Fibroblast of peridontal ligament (primary cell): ENCODE measurements at regions not wholly inside any gene's neighbourhood (a gene's known extent, or its start where the extent isn't known, plus 50 kb on each side); places are given as distances from the start of the nearest gene placed in this dataset.
"Not testable (repeated sequence)": the region's sequence is repeated elsewhere in the genome, so short reads cannot be mapped to it uniquely, and the experiment has no call there.

ENCODE experiments used
- DNase-seq: peaks from one replicate; pipeline ENCODE4 v3.0.0-alpha.2; 2010; ENCODE audit errors: extremely low read depth

DNA sequence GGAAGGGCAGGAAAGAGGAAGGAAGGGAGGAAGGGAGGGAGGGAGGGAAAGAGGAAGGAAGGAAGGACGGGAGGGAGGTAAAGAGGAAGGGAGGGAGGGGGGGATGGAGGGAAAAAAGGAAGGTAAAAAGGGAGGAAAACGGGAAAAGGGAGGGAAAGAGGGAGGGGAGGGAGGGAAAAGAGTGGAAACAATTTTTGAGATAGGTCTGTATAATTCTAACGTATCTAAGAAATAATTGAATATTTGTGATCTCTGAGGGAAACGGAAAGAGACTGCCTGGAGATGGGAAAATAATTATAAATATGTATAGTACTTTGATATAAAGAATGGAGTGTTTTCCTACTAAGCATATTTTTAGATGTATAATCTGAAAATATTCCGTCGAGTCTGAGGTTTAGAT is 158.2 kb upstream of the FOXK1 start:
- DNase-seq: no peak

DNA sequence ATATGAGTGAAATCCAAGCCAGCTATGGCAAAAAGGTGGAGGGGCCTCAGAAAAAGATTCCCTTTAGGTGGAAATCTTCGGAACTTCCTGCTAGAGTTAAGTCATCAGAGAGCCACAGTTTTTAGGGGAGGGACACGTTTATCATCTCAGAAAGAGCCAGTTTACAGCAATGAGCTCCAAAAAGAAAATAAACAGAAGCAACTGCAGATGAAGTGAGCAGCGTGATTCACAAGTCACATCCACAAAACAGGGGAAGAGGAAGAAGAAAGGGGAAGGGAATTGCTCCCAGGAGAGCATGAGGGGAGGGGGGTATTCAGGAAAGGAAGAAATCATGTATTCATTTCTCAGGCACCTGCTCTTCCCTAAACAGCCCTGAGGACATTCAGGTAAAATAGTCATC is 156.2 kb upstream of the FOXK1 start:
- DNase-seq: no peak

DNA sequence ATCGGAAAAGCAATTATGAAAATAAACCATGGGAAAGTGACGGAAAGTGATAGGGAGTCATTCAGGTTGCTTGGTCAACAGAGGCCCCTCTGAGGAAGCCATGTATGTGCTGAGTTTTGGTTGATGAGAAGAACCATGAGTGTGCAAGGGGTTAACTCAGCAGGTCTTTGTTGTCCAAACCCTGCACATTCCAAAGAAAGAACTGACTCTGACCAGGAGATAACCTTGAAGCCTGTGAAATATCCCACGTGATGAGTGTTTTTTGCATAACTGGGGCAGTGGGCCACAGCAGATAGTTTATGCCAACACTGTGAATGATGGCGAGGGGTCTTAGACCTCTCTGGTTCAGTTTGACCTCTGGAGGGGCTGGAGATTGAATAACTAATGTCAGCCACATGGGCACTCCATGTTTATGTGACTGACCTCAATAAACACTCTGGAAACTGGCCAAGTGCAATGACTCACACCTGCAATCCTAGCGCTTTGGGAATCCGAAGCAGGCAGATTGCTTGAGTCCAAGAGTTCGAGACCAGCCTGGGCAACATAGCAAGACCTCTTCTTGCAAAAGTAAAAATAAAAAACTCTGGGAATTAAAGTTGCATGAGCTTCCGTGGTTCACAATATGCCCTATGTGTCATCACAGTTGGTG is 154.0 kb upstream of the FOXK1 start:
- no peak for DNase-seq

DNA sequence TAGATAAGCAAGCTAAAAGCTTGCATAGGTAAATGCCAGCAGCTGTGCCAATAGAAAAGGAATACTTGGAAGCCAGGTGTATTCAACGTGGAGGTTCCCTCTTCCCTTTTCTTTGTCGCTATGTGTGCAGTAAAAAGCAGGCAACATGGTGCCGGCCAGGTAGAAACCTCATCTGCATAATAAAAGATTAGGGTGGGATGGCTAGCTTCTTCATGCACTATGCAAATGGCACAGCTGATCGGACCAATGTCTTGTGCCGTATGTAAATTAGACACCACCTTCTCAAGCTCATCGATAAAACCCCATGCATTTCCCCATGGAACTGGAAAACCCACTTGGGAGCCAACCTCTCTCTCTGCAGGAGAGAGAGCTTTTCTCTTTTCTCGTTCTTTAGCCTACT is 150.9 kb upstream of the FOXK1 start:
- no peak for DNase-seq

DNA sequence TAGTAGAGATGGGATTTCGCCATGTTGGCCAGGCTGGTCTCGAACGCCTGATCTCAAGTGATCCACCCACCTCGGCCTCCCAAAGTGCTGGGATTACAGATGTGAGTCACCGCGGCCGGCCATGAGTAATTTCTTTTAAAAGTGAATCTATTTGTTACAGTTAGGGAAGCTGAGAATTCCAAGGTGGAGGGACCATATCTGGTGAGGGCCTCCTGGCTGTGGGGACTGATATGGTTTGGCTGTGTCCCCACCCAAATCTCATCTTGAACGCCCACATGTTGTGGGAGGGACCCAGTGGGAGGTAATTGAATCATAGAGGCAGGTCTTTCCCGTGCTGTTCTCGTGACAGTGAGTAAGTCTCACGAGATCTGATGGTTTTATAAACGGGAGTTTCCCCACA is 148.8 kb upstream of the FOXK1 start:
- DNase-seq: not testable (repeated sequence)

DNA sequence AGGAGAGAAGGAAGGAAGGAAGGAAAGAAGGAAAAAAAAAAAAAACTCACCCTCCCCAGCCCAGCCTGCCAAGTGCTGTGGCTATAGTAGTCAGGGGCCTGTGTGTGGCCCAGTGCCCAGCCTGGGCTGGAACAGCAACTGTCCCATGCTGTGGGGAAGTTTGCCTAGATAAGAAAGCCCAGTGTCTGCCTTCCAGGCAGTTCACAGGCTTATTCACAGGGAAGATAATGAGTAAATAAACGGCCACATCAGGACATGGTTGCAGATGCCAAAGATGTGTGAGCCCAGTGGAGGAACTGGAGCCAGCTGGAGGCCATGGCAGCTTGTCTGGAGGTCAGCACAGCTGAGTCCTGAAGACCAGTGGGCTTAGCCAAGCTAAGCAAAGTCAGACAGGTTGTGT is 132.4 kb upstream of the FOXK1 start:
- DNase-seq: no peak

DNA sequence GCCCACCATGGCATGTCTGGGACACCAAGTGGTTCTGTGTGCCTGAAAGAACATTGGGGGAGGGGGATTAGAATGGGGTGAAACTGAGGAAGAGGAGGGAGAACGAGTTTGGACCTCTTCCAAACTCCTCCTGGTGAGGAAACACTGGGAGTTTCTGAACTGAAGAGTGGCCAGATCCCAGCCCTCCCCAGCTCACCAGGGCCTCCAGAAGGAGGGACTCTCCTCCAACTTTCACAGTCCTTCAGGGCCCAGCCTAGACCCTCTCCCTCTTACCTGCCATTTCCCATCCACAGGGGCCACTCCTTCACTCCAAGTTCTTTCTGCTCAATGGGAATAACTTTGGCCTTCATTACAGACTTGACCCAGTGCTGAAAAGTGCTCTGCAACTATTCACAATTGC is 132.0 kb upstream of the FOXK1 start:
- DNase-seq: no peak

DNA sequence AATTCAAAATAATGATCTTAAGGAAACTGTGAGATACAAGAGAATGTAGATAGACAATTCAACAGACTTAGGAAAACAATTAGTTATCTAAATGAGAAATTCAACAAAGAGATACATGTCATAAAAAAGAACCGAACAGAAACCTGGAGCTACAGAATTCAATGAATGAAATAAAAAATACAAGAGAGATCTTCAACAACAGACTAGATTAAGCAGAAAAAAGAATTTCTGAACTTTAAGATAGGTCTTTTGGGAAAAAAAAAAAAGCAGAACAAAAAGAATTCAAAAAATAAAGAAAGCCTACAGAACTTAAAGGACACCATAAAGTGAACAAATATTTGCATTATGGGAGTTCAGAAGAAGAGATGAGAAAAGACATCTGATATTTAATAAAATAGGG is 129.1 kb upstream of the FOXK1 start:
- DNase-seq: no peak

DNA sequence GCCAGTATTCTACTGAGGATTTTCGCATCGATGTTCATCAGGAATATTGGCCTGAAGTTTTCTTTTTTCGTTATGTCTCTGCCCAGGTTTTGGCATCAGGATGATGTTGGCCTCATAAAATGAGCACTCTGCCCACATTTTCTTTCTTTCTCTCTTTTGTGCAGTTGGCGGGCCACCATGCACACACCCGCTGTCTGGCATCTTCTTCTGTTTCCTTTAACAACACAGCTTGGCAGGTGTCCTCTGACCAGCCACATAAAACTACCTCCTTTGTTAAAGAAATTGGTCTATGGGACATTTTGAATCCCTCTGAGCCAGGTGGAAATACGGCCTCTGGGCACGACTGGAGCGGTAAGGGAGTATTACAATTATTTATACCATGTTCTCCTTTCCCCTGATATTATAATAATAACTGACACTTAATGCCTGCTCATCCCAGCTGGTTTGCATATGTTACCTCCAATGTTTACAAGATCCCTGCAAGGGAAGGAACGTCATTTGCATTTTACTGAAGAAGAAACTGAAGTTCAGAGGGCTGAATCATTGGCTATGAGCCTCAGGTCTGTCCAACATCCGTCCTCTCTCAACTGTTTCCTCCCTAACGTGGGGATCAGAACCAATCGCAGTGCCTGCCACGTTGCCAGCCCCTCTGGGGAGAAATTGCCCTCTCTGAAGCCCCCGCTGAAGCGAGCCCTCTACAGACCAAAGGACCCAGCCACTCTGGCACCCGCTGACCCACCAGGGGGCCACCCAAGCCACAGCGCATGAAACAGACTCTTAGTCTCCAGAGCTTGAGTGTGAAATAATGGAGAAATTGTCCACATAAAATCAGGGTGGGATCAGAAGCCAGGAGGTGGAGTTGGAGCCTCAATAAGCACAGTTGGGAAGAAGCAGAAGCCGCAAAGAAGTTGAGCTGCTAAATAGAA is 125.0 kb upstream of the FOXK1 start:
- DNase-seq: no peak

DNA sequence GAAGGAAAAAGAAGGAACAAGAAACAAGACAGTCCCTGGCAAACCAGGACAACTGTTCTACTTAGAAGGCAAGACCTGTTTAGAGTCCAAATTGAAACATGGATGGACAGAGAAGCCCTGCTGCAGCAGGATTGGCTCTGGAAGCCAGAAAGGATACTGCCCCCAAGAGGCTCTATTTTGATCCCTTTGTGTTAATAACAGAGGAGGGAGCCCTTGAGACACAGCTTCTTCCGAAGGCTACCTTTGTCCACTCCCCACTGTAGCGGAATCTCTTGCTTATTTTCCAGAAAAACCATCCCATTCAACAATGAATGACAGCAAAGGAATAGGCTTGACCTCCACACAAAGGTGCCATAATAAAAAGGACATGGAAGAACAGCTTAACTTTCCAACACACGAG is 120.3 kb upstream of the FOXK1 start:
- no peak for DNase-seq

DNA sequence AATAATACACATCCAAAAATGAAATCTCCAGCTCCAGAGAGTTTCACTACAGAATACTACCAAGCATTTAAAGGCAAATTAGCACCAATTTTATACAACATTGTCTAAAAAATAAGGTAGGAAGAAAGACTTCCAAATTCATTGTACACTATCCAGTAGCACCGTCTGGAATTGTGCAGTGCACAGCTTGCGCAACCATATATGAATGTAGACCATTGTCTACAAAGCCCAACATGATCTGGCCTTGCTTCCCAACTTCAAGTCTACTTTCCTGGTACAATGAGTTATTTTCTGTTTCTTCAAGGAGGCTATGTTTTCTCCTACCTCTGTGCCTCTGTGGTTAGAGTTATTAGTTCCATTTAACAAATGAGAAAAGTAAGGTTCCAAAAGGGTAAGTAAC is 115.4 kb upstream of the FOXK1 start:
- DNase-seq: no peak

DNA sequence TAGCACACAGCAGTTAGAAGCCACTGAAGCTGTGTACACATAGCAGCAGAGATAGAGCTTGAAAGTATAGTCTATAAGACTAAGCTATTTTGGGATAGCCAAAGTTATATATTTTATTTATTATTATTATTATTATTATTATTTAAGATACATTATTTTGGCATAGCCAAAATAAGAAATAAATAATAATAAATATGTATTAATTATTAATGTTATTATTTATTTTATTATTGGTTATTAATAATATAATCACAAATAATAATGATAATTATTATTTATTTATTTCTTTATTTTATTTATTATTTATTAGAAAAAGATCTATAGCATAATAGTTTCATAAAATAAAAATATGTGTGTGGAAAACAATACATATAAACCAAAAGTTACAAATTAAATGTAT is 107.2 kb upstream of the FOXK1 start:
- no peak for DNase-seq

DNA sequence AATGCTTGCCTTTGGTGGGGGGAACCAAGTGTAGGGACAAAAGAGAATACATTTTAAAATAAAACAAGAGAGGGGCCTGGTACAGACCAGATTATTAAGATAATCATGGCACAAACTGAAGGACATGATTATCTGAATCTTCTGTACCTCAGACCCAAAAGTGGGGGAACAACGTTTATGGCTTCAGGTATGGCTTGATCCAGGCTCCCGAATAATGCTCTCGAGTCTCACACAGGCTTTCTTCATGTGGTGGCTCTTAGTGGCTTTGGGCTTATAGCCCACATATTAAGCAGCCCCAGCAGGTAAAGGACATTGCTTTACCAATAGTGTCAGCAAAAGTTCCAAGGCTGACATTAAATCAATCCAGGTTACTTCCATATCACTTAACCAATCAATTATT is 106.8 kb upstream of the FOXK1 start:
- DNase-seq: no peak

DNA sequence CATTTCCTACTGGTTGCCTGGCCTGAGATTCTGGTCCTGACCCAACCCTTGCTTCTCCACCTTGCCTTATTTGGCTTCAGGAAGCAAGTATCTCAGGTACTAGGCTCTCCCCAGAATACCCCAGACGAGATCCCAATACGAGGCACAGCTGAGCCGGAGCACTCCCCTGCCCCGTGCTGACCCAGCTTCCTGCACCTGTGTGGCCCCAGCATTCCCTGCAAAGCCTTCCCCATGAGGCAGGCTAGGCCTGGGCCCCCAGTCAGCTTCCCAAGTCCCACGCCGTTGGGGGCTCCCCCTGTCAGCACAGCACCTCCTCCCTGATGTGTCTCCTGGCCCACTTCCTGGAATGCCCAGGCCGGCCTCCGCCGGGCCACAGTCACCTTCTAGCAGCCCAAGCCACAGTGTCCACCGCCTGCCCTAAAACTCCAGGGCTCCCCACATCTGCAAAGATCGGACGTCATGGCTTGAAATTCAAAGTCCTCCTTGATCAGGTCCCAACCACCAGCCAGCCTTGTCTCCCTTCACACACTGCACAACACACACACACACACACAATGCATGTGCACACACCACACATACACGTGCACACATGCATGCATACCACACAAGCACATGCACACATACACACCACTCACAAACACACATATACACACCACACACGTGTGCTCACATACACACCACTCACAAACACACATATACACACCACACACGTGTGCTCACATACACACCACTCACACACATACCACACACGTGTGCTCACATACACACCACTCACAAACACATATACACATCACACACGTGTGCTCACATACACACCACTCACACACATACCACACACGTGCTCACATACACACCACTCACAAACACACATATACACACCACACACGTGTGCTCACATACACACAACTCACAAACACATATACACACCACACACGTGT is 78.9 kb upstream of the FOXK1 start:
- no peak for DNase-seq

DNA sequence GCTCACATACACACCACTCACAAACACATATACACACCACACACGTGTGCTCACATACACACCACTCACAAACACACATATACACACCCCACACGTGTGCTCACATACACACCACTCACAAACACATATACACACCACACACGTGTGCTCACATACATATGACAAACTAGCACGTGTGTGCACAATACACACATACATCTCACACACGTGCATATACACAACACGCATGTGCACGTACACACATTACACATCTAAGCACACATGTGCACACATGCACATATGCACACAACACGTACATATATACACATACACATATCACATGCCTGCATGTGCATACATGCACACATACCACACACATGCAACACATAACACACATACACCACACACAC is 78.3 kb upstream of the FOXK1 start:
- no peak for DNase-seq

DNA sequence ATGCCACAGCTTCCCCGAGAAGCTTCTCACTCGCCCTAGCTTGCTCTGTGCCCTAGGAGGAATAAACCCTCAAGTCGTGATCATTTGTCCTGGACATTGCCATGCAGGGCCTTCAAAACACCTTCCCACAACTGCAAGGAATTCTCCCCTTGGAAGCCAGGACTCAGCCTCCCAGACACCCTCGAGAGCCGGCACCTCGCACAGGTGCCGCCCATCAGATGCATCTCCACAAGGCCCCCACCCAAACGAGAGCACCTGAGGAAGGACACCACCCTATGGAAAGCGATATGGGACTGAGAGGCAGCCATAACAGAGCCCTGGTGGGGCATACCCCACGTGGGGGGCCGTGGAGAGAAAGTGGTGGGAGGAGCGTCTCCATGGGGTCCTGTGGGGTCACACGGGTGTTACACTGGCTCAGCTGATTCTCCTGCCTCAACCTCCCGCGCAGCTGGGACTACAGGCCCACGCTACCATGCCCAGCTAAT is 77.6 kb upstream of the FOXK1 start:
- DNase-seq: no peak

DNA sequence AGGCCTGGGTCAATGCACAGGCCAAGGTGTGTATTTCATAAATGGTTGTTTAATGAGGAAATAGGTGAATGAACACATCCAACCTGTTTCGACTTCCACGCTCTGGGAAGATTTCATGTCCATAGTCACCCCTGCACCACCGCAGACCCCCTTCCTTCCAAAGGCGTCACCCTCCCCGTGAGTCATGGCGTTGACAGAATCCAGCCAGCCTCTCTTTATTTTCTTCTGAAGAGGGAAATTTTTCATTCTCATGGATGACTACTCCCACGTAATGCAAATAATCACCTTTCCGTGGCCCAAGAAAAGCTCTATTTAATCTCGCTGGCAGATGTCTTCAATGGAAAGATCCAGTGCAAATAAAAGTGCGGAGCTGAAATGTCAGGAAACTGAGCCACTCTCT is 75.3 kb upstream of the FOXK1 start:
- no peak for DNase-seq

DNA sequence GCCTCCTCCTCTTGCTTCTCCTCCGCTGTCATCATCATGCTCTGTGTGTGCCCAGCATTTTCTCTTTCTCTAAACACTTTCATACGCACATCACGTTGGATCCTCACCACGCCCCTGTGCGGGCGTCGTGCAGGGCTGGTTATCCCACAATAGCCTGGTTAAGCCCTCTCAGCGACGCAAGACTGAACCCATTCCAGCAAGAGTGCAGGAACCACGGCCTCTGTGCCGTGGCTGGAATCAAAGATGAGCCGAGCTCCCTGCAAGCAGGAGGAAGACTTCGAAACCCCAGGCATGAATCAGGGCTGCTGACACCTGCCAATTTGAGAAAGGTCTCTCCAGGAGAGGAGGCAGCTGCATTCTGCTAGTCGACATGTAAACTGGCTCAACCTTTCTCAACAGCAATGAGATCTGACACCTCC is 74.8 kb upstream of the FOXK1 start:
- DNase-seq: no peak

DNA sequence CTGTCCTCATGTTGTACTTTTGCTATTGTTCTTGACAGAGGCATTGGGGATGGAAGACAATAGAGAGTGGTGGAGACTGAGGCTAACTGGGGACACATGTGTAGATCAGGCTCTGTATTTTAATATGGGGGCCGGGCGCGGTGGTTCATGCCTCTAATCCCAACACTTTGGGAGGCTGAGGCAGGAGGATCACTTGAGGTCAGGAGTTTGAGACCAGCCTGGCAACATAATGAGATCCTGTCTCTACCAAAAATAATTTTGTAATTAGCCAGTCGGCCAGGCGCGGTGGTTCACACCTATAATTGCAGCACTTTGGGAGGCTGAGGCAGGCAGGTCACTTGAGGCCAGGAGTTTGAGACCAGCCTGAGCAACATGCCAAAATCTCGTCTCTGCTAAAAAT is 72.5 kb upstream of the FOXK1 start:
- DNase-seq: not testable (repeated sequence)

DNA sequence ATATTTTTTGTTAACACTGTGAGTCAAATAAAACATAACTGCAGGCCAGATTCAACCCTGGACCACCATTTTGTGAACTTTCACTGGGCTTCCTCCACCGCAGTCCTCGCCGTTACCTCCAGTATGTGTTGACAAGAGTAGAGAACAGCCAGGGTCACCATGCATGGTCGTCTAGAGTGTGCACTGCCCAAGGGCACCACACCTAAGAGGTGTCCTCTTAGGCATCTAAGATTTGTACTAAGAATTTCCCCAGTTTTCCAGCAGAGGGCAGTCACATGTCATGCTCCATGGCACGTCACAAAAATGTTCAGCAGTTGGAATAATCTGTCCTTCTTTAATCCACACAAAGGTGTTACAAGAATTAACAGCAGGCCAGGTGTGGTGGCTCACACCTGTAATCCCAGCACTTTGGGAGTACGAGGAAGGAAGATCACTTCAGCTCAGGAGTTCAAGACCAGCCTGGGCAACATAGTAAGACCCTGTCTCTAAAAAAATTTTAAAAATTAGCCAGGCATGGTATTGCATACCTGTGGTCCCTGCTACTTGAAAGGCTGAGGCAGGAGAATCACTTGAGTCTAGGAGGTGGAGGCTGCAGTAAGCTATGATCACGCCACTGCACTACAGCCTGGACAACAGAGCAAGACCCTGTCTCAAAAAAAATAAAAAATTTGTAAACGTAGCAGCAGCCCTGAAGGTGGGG is 71.2 kb upstream of the FOXK1 start:
- DNase-seq: peak; percentile 81

DNA sequence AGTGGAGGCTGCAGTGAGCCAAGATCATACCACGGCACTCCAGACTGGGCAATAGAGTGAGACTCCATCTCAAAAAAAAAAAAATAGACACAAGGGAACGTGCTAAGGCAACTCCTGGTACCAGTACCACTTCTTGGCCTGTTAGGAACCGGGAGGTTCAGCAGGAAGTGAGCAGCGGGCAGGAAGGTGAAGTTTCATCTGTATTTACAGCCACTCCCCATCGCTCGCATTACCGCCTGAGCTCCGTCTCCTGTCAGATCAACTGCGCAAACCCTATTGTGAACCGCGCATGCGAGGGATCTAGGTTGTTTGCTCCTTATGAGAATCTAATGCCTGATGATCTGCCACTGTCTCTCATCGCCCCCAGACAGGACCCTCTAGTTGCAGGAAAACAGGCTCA is 69.9 kb upstream of the FOXK1 start:
- DNase-seq: no peak
